PC-3 (cell line): ENCODE measurements at regions not wholly inside any gene's neighbourhood (a gene's known extent, or its start where the extent isn't known, plus 50 kb on each side); places are given as distances from the start of the nearest gene placed in this dataset.
A peak's percentile ranks its signal among the peaks of the same experiment; 100 is the strongest.

Experiments
- ATAC-seq: fragments of 200-7000 bp; cut with Tn5 transposase; 2 replicates; pipeline ENCODE4 v1.9.1; 2020; ENCODE audit warnings: mild to moderate bottlenecking, moderate library complexity
- BruUV-seq: library from RNA; stranded (reverse); fragments of 400-500 nt; replicated peaks from 2 replicates; lab custom pipeline; 2021; lab: Mats Ljungman, UMichigan
- CTCF ChIA-PET: fragments of 300-600 bp; sonication (Branson Sonifier 250); formaldehyde crosslinking; loops from one replicate; lab custom pipeline; 2022; ENCODE audit warnings: antibody characterized with exemption; lab: Charles Lee
- POLR2A ChIA-PET: fragments of 300-600 bp; sonication (Branson Sonifier 250); formaldehyde crosslinking; loops from one replicate; lab custom pipeline; 2022; ENCODE audit warnings: antibody characterized with exemption; ENCODE audit not compliant: unreplicated experiment; lab: Charles Lee
- DNase-seq: peaks from one replicate; pipeline ENCODE4 v3.0.0-alpha.2; 2015
- H2AFZ ChIP-seq: fragments of 300-600 bp; sonication (generic); 2 replicates; pipeline ENCODE4 v1.6.0; 2016; ENCODE audit warnings: antibody characterized with exemption, low read length
- H3F3A ChIP-seq: fragments of 300-600 bp; sonication (generic); one replicate; pipeline ENCODE4 v1.6.0; 2017; ENCODE audit warnings: antibody characterized with exemption, low read length, control low read depth, mild to moderate bottlenecking; ENCODE audit not compliant: unreplicated experiment
- H3K27ac ChIP-seq: fragments of 300-600 bp; sonication (generic); 2 replicates; pipeline ENCODE4 v1.5.1; 2016; ENCODE audit warnings: mild to moderate bottlenecking, low read length
- H3K27me3 ChIP-seq: fragments of 300-600 bp; sonication (generic); 2 replicates; pipeline ENCODE4 v1.6.1; 2016; ENCODE audit warnings: low read length, mixed read lengths
- H3K36me3 ChIP-seq: fragments of 300-600 bp; sonication (generic); 2 replicates; pipeline ENCODE4 v1.6.1; 2016; ENCODE audit warnings: low read depth, mixed run types, low read length, mixed read lengths
- H3K4me1 ChIP-seq: fragments of 300-600 bp; sonication (generic); 2 replicates; pipeline ENCODE4 v1.5.1; 2016; ENCODE audit warnings: low read length; ENCODE audit not compliant: insufficient read depth
- H3K4me2 ChIP-seq: fragments of 300-600 bp; sonication (generic); 2 replicates; pipeline ENCODE4 v1.6.0; 2016; ENCODE audit warnings: low read length
- H3K4me3 ChIP-seq: fragments of 300-600 bp; sonication (generic); 2 replicates; pipeline ENCODE4 v1.5.1; 2016; ENCODE audit warnings: mild to moderate bottlenecking, low read length, mixed read lengths
- H3K79me2 ChIP-seq: fragments of 300-600 bp; sonication (generic); 2 replicates; pipeline ENCODE4 v1.6.1; 2017; ENCODE audit warnings: low read length, mixed read lengths
- H3K9ac ChIP-seq: fragments of 300-600 bp; sonication (generic); 2 replicates; pipeline ENCODE4 v1.6.0; 2016; ENCODE audit warnings: mild to moderate bottlenecking, low read length
- H3K9me2 ChIP-seq: fragments of 300-600 bp; sonication (generic); replicated peaks from 2 replicates; pipeline ENCODE4 v1.6.1; 2016; ENCODE audit warnings: mixed run types, low read length, mixed read lengths
- H3K9me3 ChIP-seq: fragments of 300-600 bp; sonication (generic); 2 replicates; pipeline ENCODE4 v1.6.1; 2016; ENCODE audit warnings: low read length, mixed read lengths
- H4K20me1 ChIP-seq: fragments of 300-600 bp; sonication (generic); 2 replicates; pipeline ENCODE4 v1.6.1; 2016; ENCODE audit warnings: low read length, mixed read lengths
- CTCF ChIP-seq: fragments of 300-600 bp; sonication (generic); conservative IDR thresholded peaks from 2 replicates; pipeline ENCODE4 v1.5.1; 2017; ENCODE audit warnings: antibody characterized with exemption, low read depth, mild to moderate bottlenecking, low read length
- EZH2 ChIP-seq: fragments of 300-600 bp; sonication (generic); IDR thresholded peaks from one replicate; pipeline ENCODE4 v1.6.1; 2017; ENCODE audit warnings: antibody characterized with exemption, mild to moderate bottlenecking, low read length; ENCODE audit not compliant: unreplicated experiment
- EZH2phosphoT487 ChIP-seq: fragments of 300-600 bp; sonication (generic); IDR thresholded peaks from 2 replicates; pipeline ENCODE4 v1.6.1; 2018; ENCODE audit warnings: mild to moderate bottlenecking, antibody characterized with exemption, low read length, borderline replicate concordance
- intact Hi-C: fragments of 100-400 bp; cut with micrococcal nuclease; formaldehyde crosslinking; loops from 2 replicates; pipeline ENCODE4 v1.9.0; 2023

GRCh38 chr1:234963904-234964702 lies 164.5 kb downstream of the TOMM20 start:
- DNase-seq: no peak
- no peaks in the 10 kb centered on the region for H3K79me2 ChIP-seq
- no peaks in the 10 kb centered on the region for H3K36me3 ChIP-seq
- H3K4me2 ChIP-seq: peak overlapping the region; percentile 80
- ATAC-seq: peak; percentile 2
- peak overlapping the region; percentile 95 for H3K9ac ChIP-seq
- H2AFZ ChIP-seq: no peak overlapping the region
- peaks cover 9% of the 10 kb centered on the region for H3F3A ChIP-seq
- peaks cover 65% of the 10 kb centered on the region for H3K4me1 ChIP-seq
- peak overlapping the region; percentile 100 for H3K27ac ChIP-seq
- TF ChIP-seq EZH2phosphoT487 (no peak), CTCF (peak; percentile 59), EZH2 (no peak)
- no peaks in the 10 kb centered on the region for H3K27me3 ChIP-seq
- H3K9me3 ChIP-seq: no peaks in the 10 kb centered on the region
- ChIA-PET CTCF (no interaction called here), POLR2A (interaction anchor here (0.6 kb wide), 1 partner anchor 15 kb away, joined by 4 read pairs; no protein-coding TSS in a partner anchor)
- H3K4me3 ChIP-seq: peak overlapping the region; percentile 41; the same call in 1 of the 2 replicates
- no peaks in the 10 kb centered on the region for H4K20me1 ChIP-seq
- no TSS peak for BruUV-seq
- H3K9me2 ChIP-seq: no peaks in the 10 kb centered on the region
- intact Hi-C loops: loop anchor here (2.0 to 5.0 kb wide), 4 partner anchors 37 to 353 kb away; partner anchors contain the start of gene IRF2BP2

DNA sequence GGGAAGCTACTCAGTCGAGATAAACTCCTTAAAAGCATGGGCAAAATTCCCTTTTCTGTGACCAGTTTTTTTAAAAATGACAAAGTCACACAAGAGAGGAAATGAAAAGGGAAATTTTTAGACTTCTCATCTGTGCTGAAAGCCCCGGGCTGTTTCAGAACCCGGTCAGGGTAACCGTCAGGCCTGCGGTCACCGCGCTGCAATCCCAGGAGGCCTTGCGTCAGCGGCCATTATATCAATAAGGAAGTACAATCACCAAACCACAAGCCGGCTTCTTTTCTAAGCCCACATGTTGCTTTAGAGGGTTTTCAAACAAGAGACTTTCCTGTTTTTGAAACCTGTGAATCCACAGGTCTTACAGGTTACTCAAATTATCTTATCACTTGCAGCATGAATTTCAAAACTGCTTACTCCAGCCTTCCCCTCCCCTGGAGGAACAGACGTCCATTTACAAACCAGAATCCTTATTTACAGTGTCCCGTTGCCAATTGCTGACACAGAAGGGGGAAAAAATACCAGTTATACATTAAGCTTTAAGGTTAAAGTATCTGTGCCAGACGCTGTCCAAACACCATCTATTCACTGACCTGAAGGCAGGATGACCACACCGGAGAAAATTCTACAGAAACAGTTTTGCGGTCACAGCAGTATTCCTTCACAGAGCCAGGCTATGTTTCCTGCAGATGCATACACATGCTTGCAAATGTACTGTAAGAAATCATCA lies 165.3 kb downstream of the TOMM20 start:
- ATAC-seq (peak; percentile 50), DNase-seq (peak; percentile 87)
- TF ChIP-seq EZH2: no peak
- no peak for TF ChIP-seq EZH2phosphoT487
- no peak for TF ChIP-seq CTCF
- Histone ChIP-seq H3F3A (peaks cover 9% of the 10 kb centered on the region), H3K9me2 (no peaks in the 10 kb centered on the region), H3K4me2 (peak overlapping the region; percentile 80), H2AFZ (peak overlapping the region; percentile 20; the same call in 1 of the 2 replicates), H3K79me2 (no peaks in the 10 kb centered on the region), H3K36me3 (no peaks in the 10 kb centered on the region), H3K9me3 (no peaks in the 10 kb centered on the region), H3K9ac (peak overlapping the region; percentile 95), H3K27me3 (no peaks in the 10 kb centered on the region), H3K4me3 (peak overlapping the region; percentile 41; the same call in 1 of the 2 replicates), H3K4me1 (peaks cover 67% of the 10 kb centered on the region), H3K27ac (peak overlapping the region; percentile 100), H4K20me1 (no peaks in the 10 kb centered on the region)
- BruUV-seq: no TSS peak
- POLR2A ChIA-PET: interaction anchor here (0.6 to 1.2 kb wide), 6 partner anchors 16 to 110 kb away, joined by 3 to 9 read pairs (median 4); no protein-coding TSS in a partner anchor
- CTCF ChIA-PET: no interaction called here
- intact Hi-C loops: loop anchor here (2.0 to 5.0 kb wide), 4 partner anchors 37 to 353 kb away; partner anchors contain the start of gene IRF2BP2
